Epidermal melanocyte (primary cell): ENCODE measurements at regions not wholly inside any gene's neighbourhood (a gene's known extent, or its start where the extent isn't known, plus 50 kb on each side); places are given as distances from the start of the nearest gene placed in this dataset.

ENCODE experiments used
- DNase-seq: peaks from one replicate; pipeline ENCODE4 v3.0.0; 2011; ENCODE audit warnings: low spot score; ENCODE audit not compliant: insufficient read length

DNA sequence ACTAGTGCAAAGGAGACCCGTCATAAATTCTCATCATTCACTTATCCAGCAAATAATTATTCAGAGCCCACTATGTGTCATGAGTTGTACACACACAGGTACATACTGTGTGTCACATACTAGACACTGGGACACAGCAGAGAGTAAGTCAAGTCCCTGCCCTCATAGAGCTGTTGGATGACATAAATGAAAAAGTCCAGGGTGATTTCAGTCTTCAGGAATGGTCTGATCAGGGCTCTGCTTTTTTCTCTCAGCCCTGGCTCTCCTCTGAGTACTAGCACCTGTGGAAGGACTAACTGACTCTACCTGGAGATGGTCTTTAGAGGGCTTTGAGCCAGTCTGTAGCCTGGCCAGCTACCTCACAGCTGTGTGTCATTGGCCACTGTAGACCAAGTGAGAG is 198.0 kb upstream of the LEF1 start:
- DNase-seq: no peak

DNA sequence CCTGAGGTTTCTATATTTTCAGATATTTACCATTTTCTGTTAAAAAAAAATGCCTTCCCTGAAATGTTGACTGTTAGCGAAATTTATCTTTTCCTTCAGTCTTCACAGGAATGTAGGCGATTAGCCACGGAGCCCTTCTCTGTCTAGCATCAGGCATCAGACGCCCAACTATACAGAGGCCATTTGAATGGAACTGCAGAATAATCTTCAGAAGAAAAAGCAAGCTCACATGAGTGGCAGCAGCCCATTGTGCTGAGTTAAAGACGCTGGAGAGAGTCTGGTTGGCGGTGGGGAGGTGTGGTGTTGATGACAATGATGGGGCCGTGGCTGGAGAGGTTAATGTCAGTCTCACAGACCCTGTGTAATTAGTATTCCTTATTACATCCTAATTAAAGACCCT is 196.8 kb upstream of the LEF1 start:
- no peak for DNase-seq

DNA sequence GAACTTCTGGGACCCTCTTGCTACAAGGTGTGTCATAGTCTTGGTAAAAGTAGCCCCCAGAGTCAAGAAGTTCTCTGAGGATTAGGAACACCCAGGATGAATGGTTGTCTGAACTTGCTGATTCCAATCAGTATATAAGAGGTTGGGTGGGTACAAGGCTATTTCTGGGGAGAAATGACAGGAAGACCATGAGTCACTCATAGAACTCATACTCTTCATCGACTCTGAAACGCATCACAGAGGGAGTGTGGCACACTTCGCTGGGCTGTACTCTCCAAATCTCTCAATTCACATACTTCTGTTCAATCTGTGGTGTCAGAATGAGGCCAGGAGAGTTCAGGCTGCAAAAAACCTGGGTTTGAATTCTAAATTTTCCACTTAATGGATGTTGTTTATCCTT is 193.2 kb upstream of the LEF1 start:
- DNase-seq: no peak

- DNase-seq: no peak
Observed at GRCh38 chr4:108361446-108361820, 192.7 kb upstream of the LEF1 start.

GRCh38 chr4:108360754-108361445 is 192.2 kb upstream of the LEF1 start:
- peak; percentile 57 for DNase-seq

DNA sequence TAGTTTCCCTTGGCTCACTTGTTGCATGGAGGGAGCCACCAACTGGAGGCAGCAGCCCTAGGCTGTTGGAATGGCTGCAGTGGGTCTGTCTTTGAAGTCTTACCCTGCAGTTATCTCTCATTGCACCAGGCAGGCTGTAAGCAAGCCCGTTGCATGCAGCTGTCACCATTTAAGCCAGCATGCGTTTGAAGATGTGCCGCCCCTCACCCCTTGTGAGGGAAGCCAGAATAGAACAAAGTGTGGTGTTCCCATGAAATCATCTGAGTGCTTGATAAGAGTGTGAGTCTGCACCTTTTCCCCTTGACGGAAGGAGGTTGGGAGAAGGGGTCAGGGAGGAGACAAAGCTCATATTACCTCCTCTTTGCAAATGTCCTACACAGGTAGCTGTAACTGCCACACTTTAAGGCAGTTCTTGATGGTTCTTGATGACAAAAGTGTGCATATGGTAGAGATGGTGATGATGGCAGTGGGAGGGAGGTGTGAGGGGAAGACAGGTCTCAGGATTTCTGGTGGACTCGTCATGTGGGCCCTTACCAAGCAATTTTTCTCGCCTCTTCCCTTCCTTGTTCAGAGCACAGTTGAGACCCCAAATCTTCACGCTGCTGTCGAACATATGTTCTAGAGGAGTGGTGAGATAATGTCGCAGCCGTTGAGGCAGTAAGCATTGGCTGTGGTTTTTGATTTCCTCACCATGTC is 191.4 kb upstream of the LEF1 start:
- no peak for DNase-seq

GRCh38 chr4:108359130-108359985 is 190.6 kb upstream of the LEF1 start:
- DNase-seq: no peak

- no peak for DNase-seq
Observed at GRCh38 chr4:108355902-108356535, 187.3 kb upstream of the LEF1 start.

DNA sequence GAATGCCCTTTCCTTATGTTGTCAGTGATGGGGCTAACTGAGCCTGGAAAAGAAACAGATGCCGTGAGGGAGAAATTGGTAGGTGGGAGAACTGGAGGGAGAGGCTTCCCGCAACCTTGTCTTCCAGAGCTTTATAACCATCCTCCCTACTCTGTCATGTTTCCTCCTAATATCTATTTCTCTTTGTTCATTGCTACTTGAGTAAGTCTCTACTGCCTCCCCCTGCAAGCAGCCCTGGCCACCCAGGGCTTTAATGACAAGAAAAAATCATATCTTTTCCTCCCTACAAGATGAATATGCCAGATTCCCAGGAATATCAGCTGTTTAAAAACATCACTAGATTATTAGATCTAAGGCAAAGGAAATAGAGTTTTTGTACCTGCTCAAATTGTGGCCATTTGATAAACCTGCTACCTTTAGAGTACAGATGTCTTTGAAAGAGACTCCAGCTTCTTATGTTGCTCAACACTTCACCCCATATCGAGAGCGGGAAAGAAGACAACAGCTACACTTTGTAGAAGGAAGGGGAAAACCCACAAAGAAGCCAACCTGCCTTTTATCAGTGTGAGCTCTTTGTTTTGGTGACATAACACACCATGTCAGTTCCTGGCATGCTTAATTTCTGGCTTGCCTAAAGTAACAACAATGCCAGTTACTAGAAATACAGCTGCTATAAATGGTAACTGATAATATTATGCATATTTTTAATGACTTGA is 186.6 kb upstream of the LEF1 start:
- no peak for DNase-seq

GRCh38 chr4:108352664-108353308 is 184.1 kb upstream of the LEF1 start:
- no peak for DNase-seq

GRCh38 chr4:108351791-108352190 is 183.1 kb upstream of the LEF1 start:
- no peak for DNase-seq

- DNase-seq: no peak
Observed at GRCh38 chr4:108350332-108350731, 181.6 kb upstream of the LEF1 start.

DNA sequence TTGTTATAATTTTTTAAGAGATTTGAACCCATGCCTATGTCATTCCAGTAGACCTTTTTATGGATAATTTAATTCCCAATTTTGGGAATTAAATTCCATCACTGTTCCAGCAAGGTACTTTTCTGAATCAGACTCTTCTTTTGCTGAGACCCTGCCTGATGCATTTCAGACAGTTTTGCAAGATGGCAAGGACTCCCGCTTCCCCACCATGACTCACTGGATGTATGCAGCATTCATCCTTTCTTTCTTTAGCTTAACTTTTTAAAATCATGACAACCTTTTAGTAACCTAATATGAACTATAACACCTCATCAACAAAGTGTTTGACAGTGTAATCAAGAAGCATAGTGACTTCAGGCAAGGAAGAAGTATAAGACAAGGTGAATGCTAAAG is 178.1 kb upstream of the LEF1 start:
- DNase-seq: no peak

DNA sequence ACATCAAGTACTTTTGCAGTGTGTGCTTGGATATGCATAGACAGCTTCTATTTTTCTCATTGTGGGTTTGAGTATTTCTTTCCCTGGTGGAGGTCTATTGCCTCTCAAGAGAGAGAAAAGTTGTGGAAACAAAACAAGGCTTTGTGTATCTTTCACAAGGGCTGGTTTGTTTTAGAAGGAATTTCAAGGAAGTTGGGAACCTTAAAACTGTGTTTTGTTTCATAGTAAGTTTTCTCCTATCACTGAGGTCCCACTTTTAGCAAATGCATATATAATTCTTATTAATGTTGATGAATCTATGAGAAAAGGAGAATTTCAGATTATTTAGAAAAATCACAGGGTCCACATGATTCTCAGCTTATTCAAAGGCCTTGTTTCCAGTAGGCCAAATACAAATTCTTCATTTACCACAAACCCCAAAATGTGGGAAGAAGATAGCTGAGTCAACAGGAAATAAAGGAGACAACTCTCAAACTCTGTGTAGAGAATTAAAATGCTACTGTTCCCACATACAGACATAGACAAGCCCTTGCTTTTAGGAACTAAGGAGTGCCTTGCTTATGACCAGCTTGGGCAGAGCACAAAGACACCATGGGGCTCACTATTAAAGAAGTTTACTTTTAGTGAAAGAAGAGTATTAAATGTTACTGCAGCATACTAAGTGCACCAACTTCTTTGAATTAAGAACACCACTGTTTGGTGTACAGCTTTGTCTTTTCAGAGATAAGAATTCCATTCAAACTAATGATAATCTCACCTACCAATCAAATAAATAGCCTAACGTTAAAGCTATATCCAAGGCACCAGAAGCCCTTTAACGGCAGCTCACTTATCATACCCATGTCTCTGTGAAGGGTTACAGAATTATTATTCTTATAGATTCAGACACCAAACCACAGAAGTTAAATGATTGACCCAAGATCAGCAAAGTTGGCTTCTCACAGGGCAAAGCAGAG is 177.4 kb upstream of the LEF1 start:
- DNase-seq: peak; percentile 51

- no peak for DNase-seq
Observed at GRCh38 chr4:108342325-108342970, 173.7 kb upstream of the LEF1 start.

DNA sequence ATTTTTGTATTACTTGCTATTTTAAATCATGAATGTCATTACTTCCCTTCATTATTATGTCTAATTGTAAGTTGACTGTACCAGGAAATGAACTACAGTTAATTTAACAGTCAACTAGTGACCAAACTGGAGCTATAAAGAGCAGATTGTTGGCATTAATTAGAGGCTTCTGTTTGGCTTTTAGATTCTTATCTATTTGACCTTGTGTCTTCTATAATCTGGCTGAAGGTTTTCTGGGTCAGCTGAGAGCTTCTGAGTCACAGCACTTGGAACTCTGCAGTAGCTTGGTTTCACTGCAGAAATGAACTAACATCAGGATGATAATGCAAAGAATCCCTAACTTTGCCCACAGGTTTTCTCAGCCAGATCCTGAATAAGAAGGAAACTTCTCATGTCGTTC is 169.2 kb upstream of the LEF1 start:
- no peak for DNase-seq

GRCh38 chr4:108336076-108336475 is 167.3 kb upstream of the LEF1 start:
- no peak for DNase-seq

GRCh38 chr4:108335081-108335480 is 166.3 kb upstream of the LEF1 start:
- DNase-seq: no peak

- DNase-seq: no peak
Observed at GRCh38 chr4:108334031-108334430, 165.3 kb upstream of the LEF1 start.
